IPS-18c (cell line): ENCODE measurements at regions not wholly inside any gene's neighbourhood (a gene's known extent, or its start where the extent isn't known, plus 50 kb on each side); places are given as distances from the start of the nearest gene placed in this dataset.

Source experiments
- H3K4me3 ChIP-seq: 2 replicates; pipeline ENCODE4 v1.7.0; 2013; ENCODE audit warnings: low read depth, mild to moderate bottlenecking, low read length, moderate library complexity; ENCODE audit not compliant: insufficient read depth
- H3K9me3 ChIP-seq: one replicate; pipeline ENCODE4 v1.6.1; 2013; ENCODE audit warnings: mild to moderate bottlenecking, low read length, moderate library complexity; ENCODE audit not compliant: control insufficient read depth, insufficient read depth

DNA sequence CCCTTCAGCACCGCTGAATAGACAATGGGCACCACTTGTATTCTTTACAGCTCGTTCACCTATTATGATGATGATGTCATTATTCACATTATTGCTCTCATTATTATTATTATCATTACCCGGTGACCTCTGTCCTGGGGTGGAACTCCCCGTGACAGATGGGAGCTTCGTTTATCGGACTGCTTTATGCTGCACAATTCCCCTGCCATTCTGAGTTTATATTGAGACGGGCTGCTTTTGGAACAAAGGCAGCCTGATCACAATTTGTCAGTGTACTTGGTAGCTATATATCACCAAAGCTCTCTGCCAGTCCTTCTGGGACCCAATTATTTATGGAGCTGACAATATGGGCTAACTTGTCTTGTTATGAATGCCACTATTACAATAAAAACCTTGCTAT is 1145.6 kb upstream of the WWC1 start:
- H3K9me3 ChIP-seq, result no peaks in the 10 kb centered on the region
- no peak overlapping the region for H3K4me3 ChIP-seq

DNA sequence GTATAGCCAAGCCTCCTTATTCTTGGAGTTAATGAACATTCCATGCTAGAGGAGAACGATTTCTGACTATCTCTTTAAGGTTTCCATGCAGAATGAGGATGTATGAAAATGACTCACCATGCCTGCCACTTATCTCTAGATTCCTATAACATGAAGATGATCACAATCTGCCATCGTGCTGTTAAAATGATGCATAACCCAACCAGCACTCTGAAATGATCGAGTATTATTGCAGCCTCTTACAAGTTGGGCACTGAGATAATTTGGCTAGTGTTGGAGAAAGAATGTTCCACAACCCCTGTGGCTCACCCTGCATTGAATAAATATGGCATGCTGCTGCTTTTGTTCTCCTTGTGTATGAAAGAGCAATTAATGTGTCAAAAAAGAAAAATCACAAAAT is 1143.6 kb upstream of the WWC1 start:
- H3K9me3 ChIP-seq, result no peaks in the 10 kb centered on the region
- H3K4me3 ChIP-seq, result no peak overlapping the region

DNA sequence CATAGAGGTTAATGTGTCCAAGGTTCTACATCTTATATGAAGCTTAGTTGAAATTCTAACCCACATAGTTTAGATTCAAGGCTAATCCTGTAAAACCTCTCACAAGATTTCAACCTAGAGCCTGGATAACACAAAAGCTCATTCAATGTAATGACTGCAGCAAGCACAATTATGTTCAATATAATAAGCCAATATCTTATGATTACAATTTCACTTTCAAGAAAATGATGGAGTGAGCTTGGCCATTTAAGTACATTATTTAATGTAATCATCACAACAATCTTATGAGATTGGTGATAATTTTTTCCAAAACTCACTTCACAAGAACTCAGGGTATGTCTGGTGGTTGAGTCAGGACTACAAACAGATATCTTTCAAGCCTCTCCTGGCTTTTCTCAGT is 1140.8 kb upstream of the WWC1 start:
- Histone ChIP-seq H3K4me3 (no peak overlapping the region), H3K9me3 (no peaks in the 10 kb centered on the region)

DNA sequence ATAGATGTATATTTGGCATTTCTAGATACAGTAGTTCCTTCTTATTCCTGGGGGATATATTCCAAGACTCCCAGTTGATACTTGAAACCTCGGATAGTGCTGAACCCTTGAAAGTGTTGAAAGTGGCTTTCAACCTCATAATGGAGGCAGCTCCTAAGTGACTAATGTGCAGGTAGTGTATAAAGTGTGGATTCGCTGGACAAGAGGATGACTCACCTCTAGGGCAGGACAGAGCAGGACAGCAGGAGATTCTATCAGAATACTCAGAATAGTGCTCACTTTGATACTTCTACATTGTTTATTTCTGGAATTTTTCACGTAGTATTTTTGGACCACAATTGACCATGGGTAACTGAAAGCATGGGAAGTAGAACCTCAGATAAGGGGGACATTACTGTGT is 1138.9 kb upstream of the WWC1 start:
- no peak overlapping the region for H3K4me3 ChIP-seq
- H3K9me3 ChIP-seq, result no peaks in the 10 kb centered on the region

DNA sequence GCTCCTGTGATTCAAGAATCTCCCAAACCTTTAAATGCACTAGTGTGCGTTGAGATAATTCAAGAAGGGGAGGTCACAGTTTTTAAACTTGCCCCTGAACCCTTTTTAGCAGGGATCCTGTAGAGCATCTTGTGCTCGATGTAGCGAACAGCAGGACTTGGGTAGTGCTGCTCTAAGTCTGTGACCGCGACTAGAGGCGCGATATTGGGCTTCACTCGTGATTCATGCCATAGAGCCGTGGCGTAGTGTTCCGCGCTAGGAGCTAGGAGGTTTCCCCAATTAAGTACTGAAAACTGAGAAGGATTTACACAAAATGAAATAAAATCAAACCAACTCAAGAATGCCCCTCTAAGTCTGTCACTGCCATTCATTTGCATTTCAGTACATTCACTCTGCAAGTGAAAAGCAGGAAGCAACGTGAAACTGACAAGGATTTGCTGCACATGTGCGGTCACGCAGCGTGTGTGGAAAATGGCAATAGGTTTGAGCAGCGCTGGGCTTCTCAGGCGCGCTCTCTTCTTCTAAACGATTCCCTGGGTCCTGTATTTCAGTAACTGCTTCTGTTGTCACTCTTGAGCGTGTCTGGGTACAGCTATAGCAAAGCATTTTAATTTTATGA is 1135.9 kb upstream of the WWC1 start:
- no peak overlapping the region; the same call in 1 of the 2 replicates for H3K4me3 ChIP-seq

DNA sequence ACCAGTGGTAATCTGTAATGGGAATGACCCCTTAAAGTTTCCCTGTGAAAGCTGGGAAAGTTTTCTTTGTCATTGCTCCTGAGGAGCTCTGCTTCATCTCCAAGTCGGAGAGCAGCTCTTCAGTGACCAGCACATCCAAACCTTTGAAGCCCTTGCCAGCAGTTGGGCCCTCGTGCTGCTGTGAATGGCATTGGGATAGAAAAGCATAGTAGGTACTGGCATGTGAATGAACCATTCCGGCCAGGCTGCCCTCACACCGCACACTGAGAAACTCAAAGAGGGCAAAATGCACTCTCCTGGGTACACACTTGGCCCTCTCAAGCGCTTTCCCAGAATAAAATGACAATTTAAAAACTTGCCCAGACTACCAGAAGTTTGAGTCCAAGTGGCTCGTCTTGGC is 1135.0 kb upstream of the WWC1 start:
- H3K4me3 ChIP-seq, result no peak overlapping the region
- H3K9me3 ChIP-seq, result no peaks in the 10 kb centered on the region

More for the DNA sequence above, 1135.9 kb upstream of the WWC1 start:
- no peaks in the 10 kb centered on the region for H3K9me3 ChIP-seq

DNA sequence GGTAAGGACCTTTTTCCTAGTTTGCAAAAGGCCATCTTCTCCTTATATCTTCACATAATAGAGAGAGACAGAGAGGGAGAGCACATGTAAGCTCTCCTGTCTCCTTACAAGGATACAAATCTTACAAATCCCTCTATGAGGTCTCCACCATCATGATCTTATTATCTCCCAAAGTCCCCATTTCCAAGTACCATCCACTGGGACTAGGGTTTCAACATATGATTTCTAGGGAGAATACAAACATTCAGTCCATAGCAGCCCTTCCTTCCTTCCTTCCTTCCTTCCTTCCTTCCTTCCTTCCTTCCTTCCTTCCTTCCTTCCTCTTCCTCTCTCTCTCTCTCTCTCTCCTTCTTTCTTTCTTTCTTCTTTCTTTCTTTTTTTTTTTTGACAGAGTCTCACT is 1132.9 kb upstream of the WWC1 start:
- no peak overlapping the region for H3K4me3 ChIP-seq
- H3K9me3 ChIP-seq, result no peaks in the 10 kb centered on the region

DNA sequence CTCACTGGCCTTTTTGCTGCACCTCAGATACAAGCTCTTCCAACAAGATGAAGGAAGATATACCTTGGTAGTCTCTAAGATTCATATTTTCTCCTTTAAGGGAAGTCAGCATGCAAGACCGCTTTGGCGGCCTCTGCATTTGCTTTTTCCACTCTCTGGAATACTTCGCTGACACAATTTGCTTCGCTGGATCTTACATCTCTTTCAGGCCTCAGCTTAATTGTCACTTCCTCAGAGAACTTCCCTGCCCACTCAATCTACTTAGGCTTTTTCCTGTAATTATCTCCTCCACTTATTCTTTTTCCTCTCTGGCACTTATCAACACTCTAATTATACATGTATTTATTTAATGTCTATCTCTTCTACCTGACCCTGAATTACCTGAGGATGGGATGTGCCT is 1131.1 kb upstream of the WWC1 start:
- H3K4me3 ChIP-seq, result no peak overlapping the region
- no peaks in the 10 kb centered on the region for H3K9me3 ChIP-seq

DNA sequence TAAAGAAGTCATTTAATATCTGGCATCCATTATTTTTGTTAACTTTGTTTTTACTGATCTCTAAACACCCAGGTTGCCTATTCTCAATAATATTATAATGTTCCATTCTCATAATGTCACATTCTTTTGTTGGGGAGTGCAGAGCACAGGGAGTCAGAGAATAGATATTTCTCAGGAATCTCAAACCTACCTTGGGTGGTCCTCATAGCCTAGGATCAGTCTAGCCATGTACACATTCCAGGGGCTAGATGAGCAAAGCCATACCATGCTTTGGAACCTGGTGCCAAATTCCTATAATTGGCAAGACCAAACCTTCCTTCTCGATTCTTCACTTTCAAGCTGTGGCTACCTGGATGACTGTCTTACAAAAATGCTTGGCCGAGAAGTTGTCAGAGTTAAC is 1124.7 kb upstream of the WWC1 start:
- no peaks in the 10 kb centered on the region for H3K9me3 ChIP-seq
- no peak overlapping the region for H3K4me3 ChIP-seq

DNA sequence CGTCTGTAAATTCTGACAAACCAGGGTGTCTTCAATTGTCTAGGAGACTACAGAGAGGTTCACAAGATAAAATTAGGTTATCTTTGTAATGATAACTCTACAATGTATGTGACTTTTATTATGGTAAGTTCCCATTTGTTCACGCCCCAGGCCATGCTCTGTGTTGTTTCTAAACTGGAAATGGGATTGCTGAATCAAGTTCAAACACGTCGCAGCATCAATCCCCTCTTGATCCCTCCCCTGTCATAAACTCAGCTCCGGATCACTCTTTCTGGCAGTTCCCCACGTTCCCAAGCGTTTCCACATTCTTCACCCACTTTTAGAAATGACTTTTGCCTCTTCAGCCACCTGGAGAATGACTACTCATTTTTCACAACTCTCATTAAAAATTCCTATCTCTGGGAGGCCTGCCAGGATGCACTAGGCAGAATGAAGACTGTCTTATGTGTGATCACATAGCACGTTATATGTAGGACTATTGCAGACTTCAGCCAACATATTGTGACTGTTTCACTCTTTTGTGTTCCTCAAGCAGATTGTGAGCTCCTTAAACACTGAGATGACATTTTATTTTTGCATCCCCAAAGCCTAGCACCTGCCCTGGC is 1124.2 kb upstream of the WWC1 start:
- Histone ChIP-seq H3K9me3 (no peaks in the 10 kb centered on the region), H3K4me3 (no peak overlapping the region)

DNA sequence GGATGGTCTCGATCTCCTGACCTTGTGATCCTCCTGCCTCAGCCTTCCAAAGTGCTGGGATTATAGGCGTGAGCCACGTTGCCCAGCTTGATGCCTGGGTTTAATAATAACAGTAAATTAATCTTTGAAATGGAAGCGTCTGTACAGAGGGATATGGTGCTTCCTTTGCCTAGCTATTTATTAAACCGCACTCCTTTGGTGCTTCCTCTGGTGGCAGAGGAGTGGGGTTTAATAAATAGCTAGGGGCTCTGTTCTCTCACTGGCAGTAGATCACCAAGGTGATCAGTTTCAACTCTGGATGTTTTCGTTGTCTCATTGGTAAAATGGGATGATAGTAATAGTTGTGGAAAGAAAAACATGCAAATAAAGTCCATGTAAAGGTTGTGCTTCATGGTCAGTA is 1122.5 kb upstream of the WWC1 start:
- Histone ChIP-seq H3K4me3 (no peak overlapping the region), H3K9me3 (no peaks in the 10 kb centered on the region)

DNA sequence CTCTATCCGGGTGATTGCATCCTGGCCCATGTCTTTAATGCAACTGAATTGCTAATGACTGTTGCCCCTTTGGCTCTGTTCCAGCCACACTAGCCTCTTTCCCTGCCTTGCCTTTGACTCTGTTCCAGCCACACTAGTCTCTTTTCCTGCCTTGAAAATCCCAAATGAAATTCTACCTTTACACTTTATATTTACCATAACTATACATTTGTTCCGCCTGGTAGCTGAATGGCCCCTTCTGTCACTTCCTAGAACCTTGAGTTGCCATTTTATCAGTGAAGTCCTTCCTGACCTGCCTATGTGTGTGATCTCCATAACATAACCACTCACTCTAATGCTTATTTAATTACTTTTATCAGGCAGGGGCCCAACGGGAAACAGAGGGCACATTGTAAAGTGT is 1120.4 kb upstream of the WWC1 start:
- Histone ChIP-seq H3K4me3 (no peak overlapping the region), H3K9me3 (no peaks in the 10 kb centered on the region)

DNA sequence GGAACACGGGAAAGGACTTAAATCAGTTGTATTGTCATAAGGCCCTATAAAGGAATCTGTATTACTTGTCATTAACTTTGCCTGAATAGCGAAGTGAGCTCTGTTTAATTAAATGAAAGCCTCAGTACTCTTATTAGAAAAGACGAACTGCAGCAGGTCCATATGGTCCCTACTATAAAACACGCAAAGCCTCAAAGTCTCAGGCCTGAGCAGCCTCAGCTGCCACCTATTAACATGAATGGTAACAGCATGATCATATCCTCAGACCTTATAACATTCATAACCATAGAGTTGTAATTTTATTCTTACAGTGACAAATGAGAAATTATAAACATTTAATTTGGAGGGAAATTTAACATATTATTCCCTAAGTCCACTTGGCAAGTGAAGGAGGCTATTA is 1113.7 kb upstream of the WWC1 start:
- Histone ChIP-seq H3K4me3 (no peak overlapping the region), H3K9me3 (no peaks in the 10 kb centered on the region)

DNA sequence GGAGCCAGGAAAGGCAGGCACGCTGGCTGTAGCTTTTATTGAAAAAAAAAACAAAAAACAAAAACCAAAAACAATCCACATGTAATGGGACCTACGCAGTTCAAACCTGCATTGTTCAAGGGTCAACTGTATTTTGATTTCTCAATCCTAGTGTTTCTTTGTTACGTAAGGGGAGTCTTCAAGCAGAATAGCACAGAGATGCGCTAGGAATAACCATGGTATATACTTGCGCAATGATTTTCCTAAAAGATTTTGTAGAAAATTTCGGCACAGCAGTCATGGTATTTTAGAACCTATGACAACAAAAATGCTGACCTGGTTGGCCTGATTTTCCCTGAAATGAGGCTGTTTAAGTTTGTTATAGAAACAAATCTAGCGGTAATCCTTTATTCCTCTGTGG is 1110.5 kb upstream of the WWC1 start:
- Histone ChIP-seq H3K4me3 (no peak overlapping the region), H3K9me3 (no peaks in the 10 kb centered on the region)

DNA sequence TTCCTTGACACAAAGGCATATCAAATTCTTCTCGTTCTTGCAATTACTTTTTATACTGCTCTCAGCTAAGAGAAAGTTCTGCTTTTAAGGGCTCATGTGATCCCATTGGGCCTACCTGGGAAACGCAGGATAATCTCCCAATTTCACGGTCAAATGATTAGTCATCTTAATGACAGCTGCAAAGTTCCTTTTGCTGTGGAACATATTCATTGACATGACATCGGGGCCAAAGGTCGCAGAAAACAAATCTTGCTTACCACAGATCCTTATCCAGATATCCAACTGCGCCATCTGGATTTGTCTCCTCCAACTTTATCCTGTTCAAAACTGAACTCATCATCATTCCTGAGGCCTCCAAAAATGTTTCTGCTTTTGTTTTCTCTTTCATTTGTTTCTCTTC is 1085.6 kb upstream of the WWC1 start:
- Histone ChIP-seq H3K9me3 (no peaks in the 10 kb centered on the region), H3K4me3 (no peak overlapping the region)

DNA sequence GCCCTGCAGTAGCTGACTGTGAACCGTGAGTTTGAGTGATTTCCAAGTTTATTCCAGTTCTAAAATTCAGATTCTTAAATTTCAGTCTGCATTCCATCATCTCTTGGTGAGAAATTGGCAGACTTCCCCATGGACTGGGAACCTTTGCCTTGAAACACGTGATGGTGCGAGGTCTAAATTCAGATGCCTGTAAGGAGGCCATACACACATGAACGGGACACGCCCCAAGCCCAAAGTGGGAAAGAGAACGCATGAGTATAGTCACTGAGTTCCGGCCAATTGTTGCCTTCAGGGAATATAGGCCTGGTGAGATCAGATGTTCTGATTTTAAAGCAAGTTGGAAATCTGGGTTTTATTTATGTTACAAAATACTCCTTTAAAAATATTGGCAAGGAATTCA is 1084.4 kb upstream of the WWC1 start:
- no peak overlapping the region for H3K4me3 ChIP-seq
- H3K9me3 ChIP-seq, result no peaks in the 10 kb centered on the region

DNA sequence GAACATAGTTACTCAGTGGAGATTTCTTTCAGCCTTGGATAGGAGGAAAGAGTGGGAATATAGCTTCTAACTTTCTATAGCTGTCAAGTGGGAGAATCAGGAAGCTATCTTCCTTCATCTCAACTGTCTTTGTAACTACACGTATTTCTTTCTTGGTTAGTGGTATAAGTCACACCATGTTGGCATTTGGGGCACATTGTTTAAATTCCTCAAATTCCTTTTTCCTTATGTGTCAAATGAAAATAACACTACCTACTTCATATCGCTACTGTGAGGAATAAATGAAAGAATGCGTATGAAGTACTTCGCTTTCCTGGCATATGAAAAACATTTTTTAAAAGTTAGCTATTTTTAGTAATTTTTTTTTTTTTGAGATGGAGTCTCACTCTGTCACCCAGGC is 1082.5 kb upstream of the WWC1 start:
- no peak overlapping the region for H3K4me3 ChIP-seq
- no peaks in the 10 kb centered on the region for H3K9me3 ChIP-seq

DNA sequence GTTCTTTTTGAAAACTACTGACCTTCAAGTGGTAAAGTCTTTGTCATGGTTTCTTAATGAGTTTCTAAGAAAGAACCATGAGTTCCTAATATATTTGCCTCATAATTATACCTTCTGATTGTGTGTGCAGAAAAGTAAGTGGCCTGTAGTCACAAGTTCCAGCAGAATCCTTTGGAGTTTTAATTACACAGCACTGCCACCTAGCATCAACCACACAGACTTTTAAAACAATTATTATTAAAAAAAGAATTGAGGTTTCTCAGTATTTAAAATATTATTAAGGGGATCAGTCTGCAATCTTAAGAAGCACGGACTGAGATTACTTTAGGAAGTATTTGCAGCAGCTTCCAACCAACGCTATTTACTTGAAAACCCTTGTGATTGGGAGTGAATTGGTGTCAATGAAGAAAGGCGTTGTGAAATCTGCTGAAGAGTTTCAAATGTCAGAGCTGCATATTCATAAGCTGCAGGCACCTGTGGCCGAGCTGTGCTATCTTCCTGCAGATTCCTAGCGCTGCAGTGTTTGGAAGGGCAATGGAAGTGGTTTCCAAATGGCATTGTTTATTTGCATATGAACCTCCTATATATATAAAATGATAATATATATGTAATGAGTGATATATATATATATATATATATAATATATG is 1074.2 kb upstream of the WWC1 start:
- Histone ChIP-seq H3K9me3 (no peaks in the 10 kb centered on the region), H3K4me3 (no peak overlapping the region)

DNA sequence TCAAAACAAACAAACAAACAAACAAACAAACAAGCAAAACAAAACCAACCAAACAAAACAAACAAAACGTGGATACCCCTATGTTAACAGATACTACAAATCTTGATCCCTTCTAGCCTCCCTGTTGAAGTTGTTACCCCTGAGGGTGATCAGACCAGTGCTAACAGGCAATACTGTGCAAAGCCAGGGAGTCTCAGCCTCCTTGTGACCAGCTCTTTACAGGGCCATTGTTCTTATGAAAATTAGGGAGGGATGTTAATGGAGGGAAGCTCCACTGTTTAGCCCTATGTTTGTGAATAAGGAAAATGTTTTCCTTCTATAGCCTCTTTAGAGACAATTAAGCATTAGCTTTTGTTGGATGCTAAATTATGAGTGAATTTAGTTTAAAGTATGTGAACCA is 1072.1 kb upstream of the WWC1 start:
- H3K4me3 ChIP-seq, result no peak overlapping the region
- no peaks in the 10 kb centered on the region for H3K9me3 ChIP-seq
